Activated CD4-positive, alpha-beta T cell treated with anti-CD3 and anti-CD28 coated beads for 4 hours (primary cell): ENCODE measurements at regions not wholly inside any gene's neighbourhood (a gene's known extent, or its start where the extent isn't known, plus 50 kb on each side); places are given as distances from the start of the nearest gene placed in this dataset.
A peak's percentile ranks its signal among the peaks of the same experiment; 100 is the strongest.
"Not testable (repeated sequence)": the region's sequence is repeated elsewhere in the genome, so short reads cannot be mapped to it uniquely, and the experiment has no call there.

ENCODE experiments used
- DNase-seq, 2 donors: peaks; one replicate each; pipeline ENCODE4 v3.0.0-alpha.2; 2020

DNA sequence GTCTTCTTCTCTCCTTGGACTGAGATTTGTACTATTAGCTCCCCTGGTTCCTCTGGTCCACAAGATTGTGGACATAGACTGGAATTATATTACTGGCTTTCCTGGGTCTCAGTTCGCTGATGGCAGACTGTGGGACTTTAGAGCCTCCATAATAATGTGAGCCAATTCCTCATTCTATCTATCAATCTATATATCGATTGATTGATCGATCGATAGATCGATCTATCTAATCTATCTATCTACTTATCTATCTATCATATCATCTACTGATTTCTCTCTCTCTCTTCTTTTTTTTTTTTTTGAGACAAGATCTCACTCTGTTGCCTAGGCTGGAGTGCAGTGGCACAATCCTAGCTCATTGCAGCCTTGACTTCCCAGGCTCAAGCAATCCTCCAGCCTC lies 51.5 kb upstream of the DDR1 start:
- no peak for DNase-seq

DNA sequence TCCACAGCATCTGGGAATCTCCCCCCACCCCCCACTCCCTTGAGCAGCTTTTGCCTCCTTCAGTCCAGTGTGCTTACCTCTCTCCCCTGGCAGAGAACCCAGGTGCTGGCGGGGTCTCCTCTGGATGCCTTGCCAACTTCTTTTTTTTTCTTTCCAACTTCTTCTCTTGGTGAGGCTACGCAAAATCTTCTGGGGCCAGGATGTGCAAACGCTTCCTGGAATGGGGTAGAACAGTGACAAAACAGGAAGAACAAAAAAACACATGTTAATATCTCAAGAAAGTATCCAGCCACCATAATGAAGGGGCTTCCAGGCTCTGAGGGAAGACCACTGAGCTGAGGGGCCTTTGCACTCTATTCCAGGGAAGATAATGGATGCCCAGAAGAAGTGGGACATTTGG lies 53.9 kb upstream of the DDR1 start:
- no peak for DNase-seq

DNA sequence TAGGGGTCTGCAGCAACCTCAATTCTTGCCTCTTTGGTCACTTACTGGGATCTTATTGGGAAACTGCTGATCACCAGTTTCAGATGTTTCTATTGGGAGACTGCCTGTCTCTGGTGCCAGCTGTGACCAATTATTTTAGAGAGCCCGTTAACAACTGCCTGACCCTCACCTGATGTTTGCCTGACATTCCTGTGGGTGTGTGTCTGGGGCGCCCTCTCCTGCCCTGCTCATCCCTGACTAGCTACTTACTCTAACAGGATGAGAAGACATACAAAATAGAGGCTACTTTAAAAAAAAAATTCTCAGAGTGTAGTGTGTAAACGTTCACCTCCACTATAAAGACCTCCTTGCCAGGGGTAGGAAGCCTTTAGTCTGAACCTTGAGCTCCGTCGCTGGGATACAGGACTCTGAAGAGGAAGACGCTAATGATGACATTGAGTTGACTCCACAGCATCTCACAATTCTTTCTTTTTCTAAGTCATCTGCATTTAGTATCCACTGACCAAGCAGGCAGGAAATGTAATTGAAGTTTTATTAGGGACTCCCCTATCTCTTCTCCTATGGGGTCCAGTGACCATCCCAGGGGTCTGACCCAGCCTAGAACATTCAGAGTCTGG lies 54.6 kb upstream of the DDR1 start:
- DNase-seq, result no peak

DNA sequence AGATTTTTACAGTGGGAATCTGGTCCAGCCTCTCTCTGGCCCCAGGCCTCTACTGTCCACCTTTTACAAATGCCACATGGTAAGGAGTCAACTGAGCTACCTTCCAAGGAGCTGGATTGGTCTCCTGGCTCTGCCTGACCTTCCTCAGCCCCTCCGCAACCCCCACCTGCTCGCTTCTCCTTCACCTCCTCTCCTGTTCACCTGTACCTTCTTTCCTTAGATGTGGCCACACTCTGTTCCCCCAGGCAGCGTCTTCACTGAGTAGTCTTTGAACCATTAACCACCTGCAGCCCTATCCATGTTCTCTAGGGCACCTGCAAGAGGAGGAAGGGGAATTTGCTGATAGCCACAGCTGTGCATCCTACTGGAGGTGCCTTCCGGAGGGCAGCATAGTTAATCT lies 55.3 kb upstream of the DDR1 start:
- DNase-seq, result no peak

DNA sequence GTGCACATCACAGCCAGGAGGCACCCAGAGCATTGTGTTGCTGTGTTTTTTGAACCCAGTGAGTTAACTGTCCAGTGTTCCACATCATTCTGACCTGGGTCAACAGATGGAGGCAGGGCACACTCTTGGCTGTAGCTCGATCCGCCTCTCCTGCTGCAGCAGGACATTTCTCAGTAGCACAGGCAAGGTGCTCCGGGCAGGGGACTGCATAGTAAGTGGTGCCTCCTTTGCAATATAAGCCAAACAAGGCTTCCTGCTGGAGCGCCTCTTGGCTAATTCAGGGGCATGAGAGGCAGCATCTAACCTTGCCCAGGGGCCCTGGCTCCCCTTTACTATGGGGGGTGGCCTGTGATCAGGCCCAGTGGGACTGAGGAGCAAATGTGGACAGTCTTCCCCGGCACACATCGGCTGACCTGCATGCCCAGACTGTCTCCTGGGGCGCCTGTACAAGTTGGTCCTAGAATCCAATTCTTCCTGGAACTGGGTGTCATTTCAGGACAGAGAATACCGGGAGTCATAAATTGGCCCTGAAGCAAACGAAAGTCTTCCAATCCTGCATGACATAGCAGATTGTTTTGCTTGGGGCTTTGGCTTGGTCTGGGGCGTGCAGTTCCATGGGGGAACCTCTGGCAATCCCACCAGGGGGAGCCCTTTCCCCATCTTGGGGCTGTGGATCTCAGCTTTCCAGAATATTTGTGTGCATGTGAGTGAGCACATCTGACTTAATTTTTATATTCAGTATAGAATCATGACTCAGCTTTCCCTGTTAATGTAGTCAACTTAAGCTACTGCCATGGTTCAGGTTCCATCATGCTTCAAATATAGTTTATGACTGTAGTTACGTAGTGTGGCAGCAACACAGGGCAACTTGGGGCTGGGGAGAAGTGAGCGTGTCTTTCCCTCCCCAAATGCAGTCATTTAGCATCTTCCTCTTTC lies 56.0 kb upstream of the DDR1 start:
- DNase-seq, result peak; percentile 83 to 88

DNA sequence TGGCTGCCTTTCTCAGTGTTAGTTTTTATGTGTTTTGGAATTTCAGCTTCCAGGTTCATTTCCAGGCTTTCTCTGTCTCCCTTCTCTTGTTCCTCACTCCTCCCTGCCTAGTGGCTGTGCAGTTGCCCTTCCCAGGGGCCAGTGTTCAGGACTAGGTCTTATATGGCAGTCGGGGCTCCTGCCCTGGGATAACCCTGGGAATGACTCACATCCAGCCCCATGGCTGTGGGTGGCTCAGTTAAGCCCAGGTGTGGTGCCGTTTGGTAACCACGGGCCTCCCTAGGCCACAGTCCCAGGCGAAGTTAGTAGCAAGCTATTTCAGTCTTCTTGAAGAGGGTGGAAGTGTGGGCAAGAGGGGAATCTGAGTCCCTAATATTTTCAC lies 57.4 kb upstream of the DDR1 start:
- no peak for DNase-seq

DNA sequence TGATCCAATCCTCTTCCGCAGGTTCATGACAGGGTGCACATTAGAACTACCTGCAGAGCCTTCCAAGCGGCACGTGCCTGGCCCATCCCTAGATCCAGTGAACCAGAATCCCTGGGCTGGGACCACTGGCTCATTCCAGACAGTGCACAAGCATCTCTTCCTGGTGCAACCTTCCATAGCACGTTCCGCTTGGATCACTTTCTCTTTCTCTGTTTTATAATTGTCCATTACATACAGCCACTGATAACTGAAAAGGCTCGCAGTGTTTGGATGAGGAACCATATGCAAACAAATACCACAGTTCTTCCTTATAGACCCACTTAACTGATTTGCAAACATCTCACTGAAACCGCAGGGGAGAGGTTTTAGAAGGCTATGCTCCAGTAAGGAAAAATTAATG lies 59.6 kb upstream of the DDR1 start:
- DNase-seq, result no peak

DNA sequence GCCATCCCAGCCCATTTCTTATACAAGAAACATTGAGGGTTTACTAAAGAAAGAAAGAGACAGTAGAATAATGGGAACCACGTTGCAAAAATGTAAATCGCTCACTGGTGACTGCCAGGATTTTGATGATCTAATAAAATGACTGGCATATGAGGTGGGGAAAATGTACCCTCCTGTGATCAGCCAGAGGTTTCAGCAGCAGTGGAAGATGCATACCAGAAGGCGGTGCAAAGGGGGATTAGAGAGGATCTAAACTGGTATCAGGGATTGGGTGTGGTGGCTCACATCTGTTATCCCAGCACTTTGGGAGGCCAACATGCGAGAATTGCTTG lies 60.8 kb upstream of the DDR1 start:
- DNase-seq, result no peak

DNA sequence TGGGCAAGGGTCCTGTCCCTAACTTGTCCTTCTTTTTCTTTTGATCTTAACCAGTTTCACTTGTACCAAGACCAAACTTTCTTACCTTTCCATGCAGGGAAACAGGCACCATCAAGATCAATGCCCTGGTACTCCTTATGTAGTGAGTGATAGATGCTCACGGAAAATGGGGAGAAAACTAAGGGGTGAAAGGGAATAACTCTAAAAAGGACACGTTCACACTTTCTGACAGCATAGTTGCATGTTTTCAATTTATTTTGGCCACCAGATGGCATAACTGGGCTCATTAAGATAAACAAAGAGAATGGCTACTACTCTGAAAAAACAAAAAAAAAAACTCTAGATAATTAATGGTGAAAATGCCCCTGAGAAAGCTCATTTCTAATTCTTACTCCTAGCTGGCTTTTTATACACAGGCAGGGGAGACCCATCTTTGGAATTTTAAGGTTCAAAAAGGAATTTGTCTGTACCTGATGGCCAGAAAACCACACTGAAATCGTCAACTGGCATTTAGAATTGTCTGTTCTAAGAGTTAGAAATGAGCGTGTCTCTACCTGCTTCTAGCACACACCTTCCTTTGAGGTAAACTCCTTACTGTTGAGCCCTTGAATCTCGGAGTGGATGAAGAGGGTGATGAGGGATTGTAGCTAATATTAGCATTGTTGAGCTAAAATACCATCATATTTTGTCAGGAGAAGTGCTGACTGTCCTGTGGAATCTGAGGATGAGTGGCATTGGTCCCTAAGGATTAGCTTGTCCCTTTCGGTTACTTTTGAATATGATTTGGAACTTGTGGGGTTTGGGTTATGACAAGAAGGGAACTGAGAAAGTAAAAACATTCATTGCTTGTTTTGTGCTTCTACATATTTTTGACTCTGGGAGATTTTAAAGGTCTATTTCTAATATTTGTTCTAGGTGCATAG lies 62.2 kb upstream of the DDR1 start:
- peak in 1 of 2 donors; percentile 35 for DNase-seq

DNA sequence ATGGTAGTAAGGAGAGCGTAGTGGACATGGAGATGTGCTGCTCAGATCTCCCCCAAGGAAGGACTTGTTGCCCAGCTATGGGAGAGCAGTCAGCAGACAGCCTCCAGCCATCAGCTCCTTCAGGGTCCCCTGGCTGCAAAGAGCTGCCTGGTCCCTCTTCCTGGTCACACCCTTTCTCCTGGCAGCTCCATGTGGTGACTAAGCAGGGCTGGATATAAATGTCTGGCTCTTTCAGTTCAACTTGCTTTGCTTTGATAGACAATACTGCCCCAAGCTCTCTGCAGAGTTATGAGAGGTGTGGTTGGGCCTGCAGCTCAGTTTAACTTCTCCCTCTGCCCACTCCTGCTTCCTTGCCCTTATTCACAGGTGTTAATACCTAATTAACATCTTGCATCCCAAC lies 64.1 kb upstream of the DDR1 start:
- DNase-seq, result no peak

DNA sequence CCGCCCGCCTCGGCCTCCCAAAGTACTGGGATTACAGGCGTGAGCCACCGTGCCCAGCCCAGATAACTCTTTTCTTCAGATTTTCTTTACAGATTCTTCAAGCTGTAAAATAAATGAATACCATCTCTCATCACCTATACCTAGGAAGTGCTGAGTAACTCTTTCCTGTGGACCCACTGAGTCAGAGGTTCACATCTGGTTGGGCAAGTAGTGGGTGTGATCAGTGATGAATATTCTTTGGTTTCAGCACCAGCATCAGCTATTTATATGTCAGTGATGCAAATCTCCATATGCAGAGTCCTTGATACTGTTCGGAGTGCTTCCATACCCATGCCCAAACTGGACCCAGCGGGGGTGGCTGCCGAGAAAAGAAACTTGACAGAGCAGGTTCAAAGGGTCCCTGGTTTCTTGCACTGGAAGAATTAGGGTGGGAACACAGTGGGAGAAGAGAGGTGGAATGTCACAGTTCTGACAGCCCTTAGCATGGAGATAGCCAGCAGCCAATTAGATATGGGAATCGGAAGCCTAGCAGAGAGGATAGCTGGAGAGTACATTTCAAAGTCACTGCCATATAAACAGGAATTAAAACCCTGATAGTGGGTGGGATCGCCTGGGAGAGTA lies 64.9 kb upstream of the DDR1 start:
- DNase-seq, result peak; percentile 68 to 72

DNA sequence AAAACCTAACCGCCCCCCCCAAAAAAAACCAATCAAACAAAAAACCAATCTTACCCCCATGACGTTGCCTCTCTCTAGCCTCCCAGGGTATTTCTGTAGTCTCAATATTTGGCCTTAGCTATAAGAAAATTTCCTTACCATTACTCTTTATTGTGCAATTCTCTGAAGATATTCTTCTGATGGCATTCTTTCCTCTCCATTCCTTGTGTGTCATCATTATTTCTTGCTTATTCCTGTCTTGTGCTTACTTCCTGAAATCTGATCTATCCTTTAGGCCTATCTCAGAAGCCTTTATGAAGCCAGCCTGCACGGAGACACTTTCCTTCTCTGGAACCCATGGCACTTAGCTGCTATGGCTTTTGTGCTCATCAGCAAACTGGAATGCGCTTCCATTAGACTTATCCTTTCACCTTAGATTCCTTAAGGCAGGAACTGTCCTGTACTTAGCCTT lies 65.9 kb upstream of the DDR1 start:
- DNase-seq, result no peak

DNA sequence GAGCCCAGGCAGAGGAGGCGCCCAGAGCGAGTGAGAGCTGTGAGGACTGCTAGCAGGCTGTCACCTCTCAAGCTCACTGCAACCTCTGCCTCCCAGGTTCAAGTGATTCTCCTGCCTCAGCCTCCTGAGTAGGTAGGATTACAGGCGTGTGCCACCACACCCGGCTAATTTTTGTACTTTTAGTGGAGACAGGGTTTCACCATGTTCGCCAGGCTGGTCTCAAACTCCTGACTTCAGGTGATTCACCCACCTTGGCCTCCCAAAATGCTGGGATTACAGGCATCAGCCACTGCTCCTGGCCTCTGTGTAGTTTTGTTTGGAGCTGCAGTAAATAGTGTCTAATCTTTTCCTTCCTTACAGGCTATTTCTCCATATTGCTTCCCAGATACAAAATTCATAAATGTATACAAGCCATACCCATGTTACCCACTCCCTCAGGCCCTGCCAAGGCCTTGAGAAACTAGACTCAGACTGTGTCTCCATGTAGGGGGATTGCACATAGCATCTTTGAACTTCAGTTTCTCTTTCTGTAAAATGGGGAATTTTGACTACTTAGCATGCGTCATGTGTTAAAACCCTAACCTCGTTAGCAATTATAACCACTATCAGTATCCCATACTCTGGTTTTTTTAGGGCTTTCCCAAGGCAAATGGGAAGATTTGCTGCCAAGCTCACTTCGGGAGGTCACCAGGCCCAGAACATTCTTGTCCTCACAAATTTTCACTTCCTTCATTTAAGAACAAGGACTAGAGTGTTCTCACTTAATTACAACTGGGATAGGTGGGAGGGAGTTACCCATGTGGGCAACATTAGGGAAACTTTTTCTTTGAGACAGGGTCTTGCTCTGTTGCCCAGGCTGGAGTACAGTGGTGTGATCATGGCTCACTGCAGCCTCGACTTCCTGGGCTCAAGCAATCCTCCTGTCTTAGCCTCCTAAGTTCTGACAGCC lies 67.3 kb upstream of the DDR1 start:
- no peak for DNase-seq

DNA sequence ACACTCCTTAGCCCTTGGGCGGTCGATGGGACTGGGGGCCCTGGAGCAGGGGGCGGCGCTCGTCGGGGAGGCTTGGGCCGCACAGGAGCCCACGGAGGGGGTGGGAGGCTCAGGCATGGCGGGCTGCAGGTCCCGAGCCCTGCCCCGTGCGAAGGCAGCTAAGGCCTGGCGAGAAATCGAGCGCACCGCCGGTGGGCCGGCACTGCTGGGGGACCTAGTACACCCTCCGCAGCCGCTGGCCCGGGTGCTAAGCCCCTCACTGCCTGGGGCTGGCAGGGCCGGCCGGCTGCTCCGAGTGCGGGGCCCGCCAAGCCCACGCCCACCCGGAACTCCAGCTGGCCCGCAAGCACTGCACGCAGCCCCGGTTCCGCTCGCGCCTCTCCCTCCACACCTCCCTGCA lies 68.0 kb upstream of the DDR1 start:
- DNase-seq, result not testable (repeated sequence)

DNA sequence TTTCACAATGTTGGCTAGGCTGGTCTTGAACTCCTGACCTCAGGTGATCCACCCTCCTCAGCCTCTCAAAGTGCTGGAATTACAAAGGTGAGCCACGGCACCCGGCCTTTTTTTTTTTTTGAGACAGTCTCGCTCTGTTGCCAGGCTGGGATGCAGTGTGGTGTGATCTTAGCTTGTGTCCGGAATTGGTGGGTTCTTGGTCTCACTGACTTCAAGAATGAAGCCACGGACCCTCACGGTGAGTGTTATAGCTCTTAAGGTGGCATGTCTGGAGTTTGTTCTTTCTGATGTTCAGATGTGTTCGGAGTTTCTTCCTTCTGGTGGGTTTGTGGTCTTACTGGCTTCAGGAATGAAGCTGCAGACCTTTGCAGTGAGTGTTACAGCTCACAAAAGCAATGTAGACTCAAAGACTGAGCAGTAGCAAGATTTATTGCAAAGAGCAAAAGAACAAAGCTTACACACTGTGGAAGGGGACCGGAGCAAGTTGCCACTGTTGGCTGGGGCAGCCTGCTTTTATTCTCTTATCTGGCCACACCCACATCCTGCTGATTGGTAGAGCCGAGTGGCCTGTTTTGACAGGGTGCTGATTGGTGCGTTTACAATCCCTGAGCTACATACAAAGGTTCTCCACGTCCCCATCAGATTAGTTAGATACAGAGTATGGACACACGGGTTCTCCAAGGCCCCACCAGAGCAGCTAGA lies 69.1 kb upstream of the DDR1 start:
- DNase-seq, result not testable (repeated sequence)

DNA sequence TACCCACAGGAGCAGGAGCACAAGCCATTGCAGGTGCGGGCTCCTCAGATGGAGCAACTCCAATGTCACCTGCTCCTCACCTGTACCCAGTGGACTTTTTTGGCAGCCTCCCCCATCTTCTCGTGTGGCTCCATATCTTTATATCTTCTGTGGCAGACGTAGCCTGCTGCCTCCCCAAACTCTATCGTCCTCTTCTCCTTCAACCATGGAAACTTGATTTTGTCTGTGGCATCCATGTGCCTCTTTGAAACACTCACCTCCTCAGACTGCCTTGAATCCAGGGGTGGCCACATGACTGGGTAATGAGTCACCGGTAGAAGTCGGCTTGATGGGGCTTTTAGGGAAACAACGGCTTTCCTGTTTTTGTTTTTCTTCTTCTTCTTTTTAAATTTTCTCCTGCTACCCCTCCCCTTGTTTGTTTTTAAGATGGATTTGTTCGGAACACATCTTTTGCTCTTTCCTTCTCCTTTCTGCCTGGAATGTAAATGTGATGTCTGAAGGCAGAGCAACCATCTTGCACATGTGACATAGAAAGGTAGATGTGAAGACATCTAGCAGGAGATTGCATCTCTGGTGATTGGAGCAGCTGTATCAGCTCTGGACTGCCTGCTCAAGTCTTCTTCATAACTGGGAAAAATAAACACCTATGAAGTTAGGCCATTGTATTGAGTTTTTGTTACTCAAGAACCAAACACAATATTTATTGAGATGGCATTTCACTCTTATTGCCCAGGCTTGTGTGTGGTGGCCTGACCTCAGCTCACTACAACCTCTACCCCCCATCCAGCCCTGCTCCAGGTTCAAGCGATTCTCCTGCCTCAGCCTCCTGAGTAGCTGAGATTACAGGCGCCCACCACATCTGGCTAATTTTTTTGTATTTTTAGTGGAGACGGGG lies 69.9 kb upstream of the DDR1 start:
- peak; percentile 51 to 75 for DNase-seq

DNA sequence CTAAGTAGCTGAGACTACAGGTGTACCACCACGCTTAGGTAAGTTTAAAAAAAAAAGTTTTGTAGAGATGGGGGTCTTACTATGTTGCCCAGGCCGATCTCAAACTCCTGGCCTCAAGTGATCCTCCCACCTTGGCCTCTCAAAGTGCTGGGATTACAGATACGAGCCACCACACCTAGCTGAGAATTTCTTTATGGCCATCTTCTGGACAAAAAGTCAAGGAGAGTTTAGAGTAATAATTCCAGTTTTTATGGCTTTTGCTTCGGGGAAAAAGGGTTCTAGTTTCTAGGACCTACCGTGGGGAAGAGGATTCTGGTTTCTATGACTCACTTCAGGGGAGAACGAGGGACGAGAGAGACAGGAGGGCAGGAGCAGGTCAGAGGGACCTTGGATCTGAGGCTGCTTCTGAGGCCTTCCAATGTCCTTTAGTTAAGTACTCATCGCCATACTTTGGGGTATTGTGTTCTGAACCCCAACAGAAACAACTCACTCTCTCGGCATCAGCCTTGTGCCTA lies 69.3 kb upstream of the IER3 start:
- DNase-seq, result no peak

DNA sequence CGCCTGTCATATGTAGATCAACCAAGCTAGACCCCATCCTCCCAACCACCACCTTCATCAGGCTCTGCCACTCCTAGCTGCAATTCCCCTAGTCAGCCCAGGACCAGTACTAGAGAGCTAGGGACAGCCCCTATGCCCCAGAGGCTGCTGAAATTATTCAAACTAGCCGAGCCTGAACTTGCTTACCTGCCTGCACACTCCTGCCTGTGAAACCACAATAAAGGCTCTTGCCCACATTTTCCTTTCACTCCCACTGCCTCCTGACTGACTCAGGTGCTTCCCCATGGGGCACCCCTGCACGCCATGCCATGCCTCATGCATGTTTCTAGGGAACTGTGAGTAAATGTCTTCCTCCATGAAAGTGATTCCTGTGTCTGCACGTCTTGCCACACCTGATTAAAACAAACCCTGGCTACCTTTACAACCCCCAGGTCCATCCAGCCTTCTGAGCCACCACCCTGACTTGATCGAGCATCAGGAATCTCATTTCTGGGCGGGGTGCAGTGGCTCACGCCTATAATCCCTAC lies 66.5 kb upstream of the IER3 start:
- peak; percentile 82 to 88 for DNase-seq

DNA sequence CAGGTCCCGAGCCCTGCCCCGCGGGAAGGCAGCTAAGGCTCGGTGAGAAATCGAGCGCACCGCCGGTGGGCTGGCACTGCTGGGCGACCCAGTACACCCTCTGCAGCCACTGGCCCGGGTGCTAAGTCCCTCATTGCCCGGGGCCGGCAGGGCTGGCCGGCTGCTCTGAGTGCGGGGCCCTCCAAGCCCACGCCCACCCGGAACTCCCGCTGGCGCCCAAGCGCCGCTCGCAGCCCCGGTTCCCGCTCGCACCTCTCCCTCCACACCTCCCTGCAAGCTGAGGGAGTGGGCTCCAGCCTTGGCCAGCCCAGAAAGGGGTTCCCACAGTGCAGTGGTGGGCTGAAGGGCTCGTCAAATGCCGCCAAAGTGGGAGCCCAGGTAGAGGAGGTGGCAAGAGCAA lies 63.2 kb upstream of the IER3 start:
- DNase-seq, result not testable (repeated sequence)
